Thyroid gland (tissue), 4 donors: ENCODE measurements at regions not wholly inside any gene's neighbourhood (a gene's known extent, or its start where the extent isn't known, plus 50 kb on each side); places are given as distances from the start of the nearest gene placed in this dataset.
"Not testable (repeated sequence)": the region's sequence is repeated elsewhere in the genome, so short reads cannot be mapped to it uniquely, and the experiment has no call there.

Experiments used
- CTCF ChIP-seq, 6 experiments: fragments of 200-600 bp in 3 of 6; fragments of 450-650 bp in 3 of 6; sonication (generic) in 3 of 6; IDR thresholded peaks; one replicate each; pipeline ENCODE4 v1.5.1; 2016 to 2019; ENCODE audit warnings: antibody characterized with exemption in 6 of 6, mild to moderate bottlenecking in 2 of 6, inconsistent platforms in 1 of 6, moderate library complexity in 1 of 6
- POLR2A ChIP-seq, 2 donors: fragments of 450-650 bp; IDR thresholded peaks; one replicate each; pipeline ENCODE4 v1.6.1; 2017; ENCODE audit warnings: antibody characterized with exemption in 2 of 2, mild to moderate bottlenecking in 2 of 2, moderate library complexity in 1 of 2

GRCh38 chr12:59474236-59474635 lies 121.6 kb upstream of the SLC16A7 start:
- not testable (repeated sequence) for TF ChIP-seq CTCF, POLR2A (IDR thresholded peaks at IDR 0.05)
